ENCODE measurements at regions not wholly inside any gene's neighbourhood (a gene's known extent, or its start where the extent isn't known, plus 50 kb on each side); places are given as distances from the start of the nearest gene placed in this dataset.

DNA sequence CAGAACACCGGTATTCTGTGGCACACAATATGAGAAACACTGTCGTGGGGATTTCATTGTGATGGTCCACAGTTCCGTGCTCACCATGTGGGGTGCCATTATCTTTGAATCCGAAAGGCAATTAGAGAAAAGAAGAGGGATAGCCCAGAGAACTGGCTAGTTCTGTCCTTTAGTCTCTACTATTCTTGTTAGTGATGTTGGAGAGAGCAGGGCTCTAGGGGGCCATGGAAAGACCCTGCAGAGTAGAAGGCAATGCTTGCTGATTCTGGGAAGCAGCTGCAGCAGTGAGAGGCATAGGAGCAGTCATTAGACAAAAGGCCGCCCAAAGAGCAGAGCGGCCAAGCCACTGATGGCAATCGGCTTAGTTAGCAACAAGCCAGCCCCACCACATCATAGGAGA lies 146.3 kb downstream of the TSEN15 start:
- TF ChIP-seq CTCF (IDR thresholded peaks at IDR 0.05) (no peak), POLR2A (IDR thresholded peaks at IDR 0.05) (no peak)

Data from heart left ventricle (tissue), 13 donors.